ENCODE measurements at regions not wholly inside any gene's neighbourhood (a gene's known extent, or its start where the extent isn't known, plus 50 kb on each side); places are given as distances from the start of the nearest gene placed in this dataset.

GRCh38 chr17:34161690-34162089 lies 93.4 kb upstream of the CCL2 start:
- no peak overlapping the region for H2BK15ac ChIP-seq (ENCODE audit: low read depth, low read length)
- no peak overlapping the region for H2BK120ac ChIP-seq (ENCODE audit: low read depth, low read length)
- no peak overlapping the region for H2AK5ac ChIP-seq (ENCODE audit: low read depth, low read length)
- H3K36me3 ChIP-seq (ENCODE audit: control insufficient read depth, insufficient read depth, low read length), result no peaks in the 10 kb centered on the region
- peaks cover 42% of the 10 kb centered on the region for H3K27me3 ChIP-seq (ENCODE audit: control insufficient read depth, insufficient read depth, low read length)
- no peaks in the 10 kb centered on the region; the same call in 1 of the 2 replicates for H3K9me3 ChIP-seq (ENCODE audit: control insufficient read depth, insufficient read depth, low read length)
- H3K9me1 ChIP-seq (ENCODE audit: insufficient read depth, low read length), result no peaks in the 10 kb centered on the region
- no peak overlapping the region for H3K23ac ChIP-seq (ENCODE audit: low read depth, low read length)
- no peaks in the 10 kb centered on the region for H3K4me1 ChIP-seq (ENCODE audit: control insufficient read depth, insufficient read depth, low read length)
- in situ Hi-C loops (cut with MboI; ENCODE audit: low sequenced_read_pairs) (no loop called here), dilution Hi-C loops (cut with HindIII; ENCODE audit: low sequenced_read_pairs, unreplicated experiment) (no loop called here), intact Hi-C loops (cut with micrococcal nuclease) (loop anchor here (2.0 to 10.0 kb wide), 2 partner anchors 19 to 77 kb away; no protein-coding TSS in a partner anchor)
- no peak overlapping the region for H2BK20ac ChIP-seq (ENCODE audit: low read depth, low read length)
- ATAC-seq (ENCODE audit: low read depth), result no peak
- H3K9ac ChIP-seq (ENCODE audit: low read depth, low read length), result no peak overlapping the region
- no peak overlapping the region for H3K27ac ChIP-seq (ENCODE audit: insufficient read depth, low read length)
- no peak overlapping the region for H4K91ac ChIP-seq (ENCODE audit: insufficient read depth, low read depth, low read length)
- no peak overlapping the region for H3K18ac ChIP-seq (ENCODE audit: low read depth, low read length)
- no peak overlapping the region for H3K56ac ChIP-seq (ENCODE audit: extremely low read depth, insufficient read depth, low read length)
- no peak overlapping the region for H3K4ac ChIP-seq (ENCODE audit: low read depth, low read length)
- H2AFZ ChIP-seq (replicated peaks; ENCODE audit: low read length, poor library complexity), result no peak overlapping the region
- no peaks in the 10 kb centered on the region for H4K20me1 ChIP-seq (ENCODE audit: insufficient read depth, low read length)
- no CpG with 5 or more reads among the region's 4 CpGs for WGBS, 2 experiments (ENCODE audit: extremely low coverage in 2 of 2, insufficient read length in 1 of 2)
- H4K5ac ChIP-seq (ENCODE audit: low read depth, low read length), result no peak overlapping the region
- no peaks in the 10 kb centered on the region for H3K79me1 ChIP-seq (ENCODE audit: low read depth in 1 of 2, low read length in 2 of 2)
- no TSS peak for BruUV-seq (replicated peaks)
- POLR2A ChIA-PET (ENCODE audit: unreplicated experiment), result no interaction called here
- no peak overlapping the region for H3K4me3 ChIP-seq (ENCODE audit: insufficient read depth, low read depth, low read length)
- CTCF ChIA-PET, result interaction anchor here (1.9 kb wide), 1 partner anchor 10 kb away, joined by 4 read pairs; no protein-coding TSS in a partner anchor
- no peak overlapping the region for H2BK5ac ChIP-seq (ENCODE audit: low read depth, low read length, poor library complexity, severe bottlenecking)
- H3K14ac ChIP-seq (replicated peaks; ENCODE audit: low read depth, low read length), result no peak overlapping the region
- H4K8ac ChIP-seq (ENCODE audit: low read depth in 2 of 2, low read length in 2 of 2), result no peak overlapping the region
- no peak overlapping the region for H2AK9ac ChIP-seq (replicated peaks; ENCODE audit: low read depth, low read length, poor library complexity)
- H3K4me2 ChIP-seq (ENCODE audit: low read depth, low read length), result no peak overlapping the region
- TF ChIP-seq MXI1 (IDR thresholded peaks at IDR 0.05; ENCODE audit: borderline replicate concordance, low read depth, low read length), result no peak
- TF ChIP-seq MAFK (IDR thresholded peaks at IDR 0.05; ENCODE audit: low read depth, low read length), result peak; percentile 94
- no peak for DNase-seq

Data from IMR-90 (cell line).